Mesothelial cell of epicardium (in vitro differentiated cells): ENCODE measurements at regions not wholly inside any gene's neighbourhood (a gene's known extent, or its start where the extent isn't known, plus 50 kb on each side); places are given as distances from the start of the nearest gene placed in this dataset.

ENCODE experiments used
- DNase-seq, 2 experiments: peaks; one replicate each; pipeline ENCODE4 v3.0.0; 2021; ENCODE audit warnings: low spot score in 2 of 2; ENCODE audit not compliant: unreplicated experiment in 2 of 2
- H3K27ac Mint-ChIP-seq: 2 replicates; pipeline ENCODE4 v1.8.0; 2021; ENCODE audit warnings: mixed read lengths
- H3K27me3 Mint-ChIP-seq: 2 replicates; pipeline ENCODE4 v1.8.0; 2021; ENCODE audit warnings: low read depth, mixed read lengths
- H3K36me3 Mint-ChIP-seq: 2 replicates; pipeline ENCODE4 v1.8.0; 2021; ENCODE audit warnings: mixed read lengths
- H3K4me1 Mint-ChIP-seq: 2 replicates; pipeline ENCODE4 v1.8.0; 2021; ENCODE audit warnings: mixed read lengths
- H3K4me3 Mint-ChIP-seq: 2 replicates; pipeline ENCODE4 v1.8.0; 2021; ENCODE audit warnings: mild to moderate bottlenecking, moderate library complexity, mixed read lengths
- H3K9me3 Mint-ChIP-seq: 2 replicates; pipeline ENCODE4 v1.8.0; 2021; ENCODE audit warnings: mixed read lengths
- TF ChIP-seq, protein P1 (sequence below): fragments of 200-600 bp; sonication (generic); IDR thresholded peaks from one replicate; pipeline ENCODE4 v1.5.0; 2021; ENCODE audit warnings: antibody characterized with exemption; ENCODE audit not compliant: unreplicated experiment

DNA sequence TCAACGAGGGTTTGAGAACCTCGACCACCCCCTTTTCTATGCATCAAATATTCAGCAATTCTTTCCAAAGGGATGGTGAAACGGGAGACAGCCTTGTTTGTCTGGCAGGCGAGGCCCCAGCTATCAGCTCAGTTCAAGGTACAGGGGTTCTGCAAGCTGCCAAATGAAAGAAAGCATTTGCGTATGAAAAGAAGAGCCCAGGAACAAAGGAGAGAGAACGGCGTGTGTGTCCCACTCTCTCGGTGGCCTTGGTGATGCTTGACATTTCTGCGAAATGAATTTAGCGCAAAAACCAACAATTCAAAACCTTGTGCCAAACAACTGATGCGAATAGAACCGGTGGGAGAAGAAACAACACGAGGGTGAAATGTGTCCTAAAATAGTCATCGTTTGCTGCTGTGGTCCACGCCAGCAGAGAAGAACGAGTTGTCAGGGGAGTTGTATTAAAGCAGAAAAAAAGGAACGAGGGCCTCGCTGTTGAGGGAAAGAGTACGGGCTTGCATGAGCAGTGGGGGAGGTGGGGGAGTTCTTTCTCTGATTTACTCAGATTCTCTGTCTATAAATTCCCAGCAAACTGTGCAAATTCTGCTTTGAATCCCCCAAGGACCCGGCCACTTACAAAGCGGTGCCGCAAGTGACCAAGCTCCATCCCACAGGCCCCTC is 97.7 kb downstream of the TMEM130 start:
- Mint-ChIP-seq H3K9me3 (no peaks in the 10 kb centered on the region), H3K27me3 (peaks cover 3% of the 10 kb centered on the region), H3K27ac (no peak overlapping the region), H3K4me1 (peaks cover 10% of the 10 kb centered on the region), H3K4me3 (no peak overlapping the region), H3K36me3 (no peaks in the 10 kb centered on the region)
- DNase-seq = no peak
- TF ChIP-seq, protein P1, sequence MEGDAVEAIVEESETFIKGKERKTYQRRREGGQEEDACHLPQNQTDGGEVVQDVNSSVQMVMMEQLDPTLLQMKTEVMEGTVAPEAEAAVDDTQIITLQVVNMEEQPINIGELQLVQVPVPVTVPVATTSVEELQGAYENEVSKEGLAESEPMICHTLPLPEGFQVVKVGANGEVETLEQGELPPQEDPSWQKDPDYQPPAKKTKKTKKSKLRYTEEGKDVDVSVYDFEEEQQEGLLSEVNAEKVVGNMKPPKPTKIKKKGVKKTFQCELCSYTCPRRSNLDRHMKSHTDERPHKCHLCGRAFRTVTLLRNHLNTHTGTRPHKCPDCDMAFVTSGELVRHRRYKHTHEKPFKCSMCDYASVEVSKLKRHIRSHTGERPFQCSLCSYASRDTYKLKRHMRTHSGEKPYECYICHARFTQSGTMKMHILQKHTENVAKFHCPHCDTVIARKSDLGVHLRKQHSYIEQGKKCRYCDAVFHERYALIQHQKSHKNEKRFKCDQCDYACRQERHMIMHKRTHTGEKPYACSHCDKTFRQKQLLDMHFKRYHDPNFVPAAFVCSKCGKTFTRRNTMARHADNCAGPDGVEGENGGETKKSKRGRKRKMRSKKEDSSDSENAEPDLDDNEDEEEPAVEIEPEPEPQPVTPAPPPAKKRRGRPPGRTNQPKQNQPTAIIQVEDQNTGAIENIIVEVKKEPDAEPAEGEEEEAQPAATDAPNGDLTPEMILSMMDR = no peak

DNA sequence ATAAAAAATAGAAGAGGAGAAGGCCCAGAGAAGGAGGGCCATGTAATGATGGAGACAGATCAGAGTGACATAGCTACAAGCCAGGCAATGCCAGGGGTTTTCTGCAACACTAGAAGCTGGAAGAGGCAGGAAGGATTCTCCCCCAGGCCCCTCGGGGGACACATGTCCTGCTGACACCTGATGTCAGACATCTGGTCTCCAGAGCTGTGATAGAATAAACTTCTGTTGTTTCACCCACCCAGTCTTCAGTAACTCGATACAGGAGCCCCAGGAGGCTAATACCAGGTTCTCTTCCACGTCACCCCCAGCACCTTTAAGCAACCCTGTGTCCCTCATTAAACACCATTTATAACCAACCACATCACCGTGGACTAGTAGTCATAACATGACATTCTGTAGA is 94.9 kb downstream of the TMEM130 start:
- no peak overlapping the region for H3K27ac Mint-ChIP-seq
- peaks cover 3% of the 10 kb centered on the region for H3K27me3 Mint-ChIP-seq
- TF ChIP-seq, protein P1 = no peak
- no peak overlapping the region for H3K4me3 Mint-ChIP-seq
- DNase-seq = no peak
- no peaks in the 10 kb centered on the region for H3K36me3 Mint-ChIP-seq
- H3K4me1 Mint-ChIP-seq = peaks cover 10% of the 10 kb centered on the region
- no peaks in the 10 kb centered on the region for H3K9me3 Mint-ChIP-seq

DNA sequence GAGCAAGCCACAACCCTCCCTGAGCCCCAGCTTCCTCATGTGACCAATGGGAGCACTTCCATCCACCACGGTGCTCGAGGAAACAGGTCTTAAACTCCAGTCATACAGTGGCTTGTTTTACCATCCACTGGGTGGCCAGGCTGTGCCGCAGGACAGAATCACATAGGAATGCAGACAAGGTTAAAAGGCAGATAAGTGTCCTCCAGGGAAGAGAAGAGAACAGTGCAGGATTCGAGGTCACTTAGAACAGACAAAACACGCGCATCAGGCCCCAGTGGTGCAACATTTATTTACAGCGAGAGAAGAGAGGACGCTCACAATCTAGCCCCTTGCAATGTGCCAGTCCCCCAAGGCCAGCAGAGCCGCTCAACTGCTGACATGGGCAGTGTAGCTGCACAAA is 92.8 kb downstream of the TMEM130 start:
- Mint-ChIP-seq H3K4me3 (no peak overlapping the region), H3K4me1 (peaks cover 8% of the 10 kb centered on the region), H3K27ac (no peak overlapping the region), H3K9me3 (no peaks in the 10 kb centered on the region), H3K27me3 (peaks cover 1% of the 10 kb centered on the region), H3K36me3 (no peaks in the 10 kb centered on the region)
- no peak for DNase-seq
- TF ChIP-seq, protein P1 = no peak

DNA sequence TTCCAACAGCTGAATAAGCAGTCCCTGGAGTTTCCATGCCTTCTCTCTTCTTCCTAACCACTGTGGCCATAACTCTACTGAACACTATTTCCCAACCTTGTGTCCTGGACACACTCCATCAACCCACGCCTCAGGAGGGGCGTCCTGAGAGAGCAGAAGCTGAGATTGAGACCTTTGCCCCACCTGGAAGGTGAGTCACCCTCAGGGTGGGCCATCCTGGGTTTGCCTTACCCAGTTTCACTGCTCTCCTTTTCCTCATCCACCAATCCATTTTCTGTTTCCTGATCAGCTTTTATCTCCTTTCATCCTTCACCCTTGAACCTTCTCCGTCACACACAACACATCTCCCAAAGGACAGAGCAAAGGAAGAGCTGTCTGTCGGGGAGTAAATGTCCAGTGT is 91.4 kb downstream of the TMEM130 start:
- no peak for DNase-seq
- H3K4me1 Mint-ChIP-seq = peaks cover 9% of the 10 kb centered on the region
- H3K36me3 Mint-ChIP-seq = no peaks in the 10 kb centered on the region
- no peak overlapping the region for H3K4me3 Mint-ChIP-seq
- TF ChIP-seq, protein P1 = no peak
- H3K9me3 Mint-ChIP-seq = no peaks in the 10 kb centered on the region
- no peaks in the 10 kb centered on the region for H3K27me3 Mint-ChIP-seq
- H3K27ac Mint-ChIP-seq = no peak overlapping the region

DNA sequence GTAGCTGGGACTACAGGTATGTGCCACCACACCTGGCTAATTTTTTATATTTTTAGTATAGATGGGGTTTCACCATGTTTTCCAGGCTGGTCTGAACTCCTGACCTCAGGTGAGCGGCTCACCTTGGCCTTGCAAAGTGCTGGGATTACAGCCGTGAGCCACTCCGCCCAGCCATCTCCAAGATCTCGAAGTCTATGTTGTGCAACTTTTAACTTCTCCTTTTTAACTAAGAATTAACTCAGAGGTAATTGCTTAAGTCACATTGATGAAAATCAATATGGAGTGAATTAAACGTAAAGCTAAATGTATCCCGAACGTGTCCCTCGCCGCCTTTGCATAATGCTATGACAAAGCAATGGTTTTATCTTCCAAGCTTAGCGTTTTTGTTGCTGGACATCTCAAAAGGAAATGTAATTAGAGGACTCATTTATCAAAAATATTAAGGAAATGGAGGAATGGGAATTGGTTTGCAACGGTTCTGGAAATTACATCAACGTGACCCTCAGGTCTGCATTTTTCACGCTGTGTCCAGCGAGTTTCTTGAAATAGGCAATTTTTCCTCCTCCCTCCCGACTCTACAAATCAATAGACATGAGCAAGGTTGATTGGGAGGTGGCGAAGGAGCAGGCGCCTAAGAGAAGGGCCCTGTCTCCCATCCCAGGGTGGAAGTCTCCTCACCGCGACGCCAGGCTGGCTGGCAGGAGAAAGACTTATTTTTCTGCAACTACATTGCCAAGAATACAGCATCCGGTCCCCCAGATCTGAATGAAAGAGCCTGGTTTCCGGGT is 89.8 kb downstream of the TMEM130 start:
- H3K4me3 Mint-ChIP-seq = no peak overlapping the region
- peaks cover 10% of the 10 kb centered on the region for H3K4me1 Mint-ChIP-seq

More for the DNA sequence above, 89.8 kb downstream of the TMEM130 start:
- DNase-seq = no peak
- Mint-ChIP-seq H3K27ac (no peak overlapping the region), H3K27me3 (no peaks in the 10 kb centered on the region), H3K9me3 (no peaks in the 10 kb centered on the region), H3K36me3 (no peaks in the 10 kb centered on the region)
- TF ChIP-seq, protein P1 = no peak
